GM10847 (cell line): ENCODE measurements at regions not wholly inside any gene's neighbourhood (a gene's known extent, or its start where the extent isn't known, plus 50 kb on each side); places are given as distances from the start of the nearest gene placed in this dataset.

ENCODE experiments used
- POLR2A ChIP-seq: IDR thresholded peaks from 2 replicates; pipeline ENCODE4 v1.6.1; 2011; ENCODE audit not compliant: insufficient read length; ENCODE audit errors: extremely low read depth

GRCh38 chr2:59924346-59924745 is 629.1 kb downstream of the BCL11A start:
- no peak for TF ChIP-seq POLR2A

GRCh38 chr2:59922450-59922849 is 631.0 kb downstream of the BCL11A start:
- TF ChIP-seq POLR2A: no peak

GRCh38 chr2:59921743-59922142 is 631.7 kb downstream of the BCL11A start:
- TF ChIP-seq POLR2A: no peak

GRCh38 chr2:59920961-59921360 is 632.5 kb downstream of the BCL11A start:
- TF ChIP-seq POLR2A: no peak

- no peak for TF ChIP-seq POLR2A
Measured at GRCh38 chr2:59920307-59920706, 633.1 kb downstream of the BCL11A start.

- TF ChIP-seq POLR2A: no peak
Measured at GRCh38 chr2:59919579-59919978, 633.9 kb downstream of the BCL11A start.

GRCh38 chr2:59912042-59912441 is 641.4 kb downstream of the BCL11A start:
- TF ChIP-seq POLR2A: no peak

- TF ChIP-seq POLR2A: no peak
Measured at GRCh38 chr2:59910166-59910565, 643.3 kb downstream of the BCL11A start.

GRCh38 chr2:59909147-59909546 is 644.3 kb downstream of the BCL11A start:
- TF ChIP-seq POLR2A: no peak

GRCh38 chr2:59905731-59906130 is 647.7 kb downstream of the BCL11A start:
- no peak for TF ChIP-seq POLR2A

GRCh38 chr2:59903994-59904544 is 649.4 kb downstream of the BCL11A start:
- TF ChIP-seq POLR2A: no peak

GRCh38 chr2:59900728-59901452 is 652.6 kb downstream of the BCL11A start:
- TF ChIP-seq POLR2A: no peak

GRCh38 chr2:59899692-59900091 is 653.8 kb downstream of the BCL11A start:
- no peak for TF ChIP-seq POLR2A

GRCh38 chr2:59896499-59897245 is 656.8 kb downstream of the BCL11A start:
- no peak for TF ChIP-seq POLR2A

GRCh38 chr2:59893612-59894011 is 659.8 kb downstream of the BCL11A start:
- TF ChIP-seq POLR2A: no peak

GRCh38 chr2:59892398-59892797 is 661.1 kb downstream of the BCL11A start:
- TF ChIP-seq POLR2A: no peak
